Peyer's patch (tissue), 4 donors: ENCODE measurements at regions not wholly inside any gene's neighbourhood (a gene's known extent, or its start where the extent isn't known, plus 50 kb on each side); places are given as distances from the start of the nearest gene placed in this dataset.

Experiments
- POLR2A ChIP-seq, 2 donors: fragments of 450-650 bp; IDR thresholded peaks; one replicate each; pipeline ENCODE4 v1.5.1; 2017; ENCODE audit warnings: antibody characterized with exemption in 2 of 2, mild to moderate bottlenecking in 2 of 2, moderate library complexity in 2 of 2
- TF ChIP-seq, protein P1 (sequence below), 6 experiments: fragments of 450-650 bp in 4 of 6; fragments of 200-600 bp in 2 of 6; sonication (generic) in 1 of 6; IDR thresholded peaks; one replicate each; pipeline ENCODE4 v1.5.1; 2017 to 2019; ENCODE audit warnings: antibody characterized with exemption in 6 of 6, mild to moderate bottlenecking in 3 of 6, moderate library complexity in 1 of 6

DNA sequence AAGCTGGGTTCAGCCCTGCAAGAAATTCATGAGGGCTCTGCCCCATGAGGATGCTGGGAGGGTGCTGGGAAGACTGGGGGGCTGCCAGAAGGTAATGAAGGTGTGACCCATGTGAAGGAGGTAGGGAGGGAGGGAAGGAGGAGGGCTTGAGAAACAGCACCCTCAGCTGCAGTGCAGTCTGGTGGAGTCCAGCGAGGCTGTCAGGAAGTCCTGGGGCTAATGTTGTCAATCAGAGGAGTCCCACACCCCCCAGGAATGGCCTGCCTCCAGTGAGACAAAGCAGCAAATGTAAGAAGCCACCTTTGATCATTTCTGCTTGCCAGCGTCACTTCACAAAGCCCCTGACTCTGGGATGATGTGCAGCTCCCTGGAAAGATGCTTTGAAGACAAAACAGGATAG, 248.4 kb downstream of the SH3BP4 start:
- TF ChIP-seq, protein P1, sequence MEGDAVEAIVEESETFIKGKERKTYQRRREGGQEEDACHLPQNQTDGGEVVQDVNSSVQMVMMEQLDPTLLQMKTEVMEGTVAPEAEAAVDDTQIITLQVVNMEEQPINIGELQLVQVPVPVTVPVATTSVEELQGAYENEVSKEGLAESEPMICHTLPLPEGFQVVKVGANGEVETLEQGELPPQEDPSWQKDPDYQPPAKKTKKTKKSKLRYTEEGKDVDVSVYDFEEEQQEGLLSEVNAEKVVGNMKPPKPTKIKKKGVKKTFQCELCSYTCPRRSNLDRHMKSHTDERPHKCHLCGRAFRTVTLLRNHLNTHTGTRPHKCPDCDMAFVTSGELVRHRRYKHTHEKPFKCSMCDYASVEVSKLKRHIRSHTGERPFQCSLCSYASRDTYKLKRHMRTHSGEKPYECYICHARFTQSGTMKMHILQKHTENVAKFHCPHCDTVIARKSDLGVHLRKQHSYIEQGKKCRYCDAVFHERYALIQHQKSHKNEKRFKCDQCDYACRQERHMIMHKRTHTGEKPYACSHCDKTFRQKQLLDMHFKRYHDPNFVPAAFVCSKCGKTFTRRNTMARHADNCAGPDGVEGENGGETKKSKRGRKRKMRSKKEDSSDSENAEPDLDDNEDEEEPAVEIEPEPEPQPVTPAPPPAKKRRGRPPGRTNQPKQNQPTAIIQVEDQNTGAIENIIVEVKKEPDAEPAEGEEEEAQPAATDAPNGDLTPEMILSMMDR (IDR thresholded peaks at IDR 0.05) = no peak
- no peak for TF ChIP-seq POLR2A (IDR thresholded peaks at IDR 0.05)
